Panc1 (cell line): ENCODE measurements at regions not wholly inside any gene's neighbourhood (a gene's known extent, or its start where the extent isn't known, plus 50 kb on each side); places are given as distances from the start of the nearest gene placed in this dataset.

Source experiments
- ATAC-seq: fragments of 200-7000 bp; cut with Tn5 transposase; 2 replicates; pipeline ENCODE4 v1.9.1; 2020; ENCODE audit warnings: mild to moderate bottlenecking, moderate library complexity
- BruUV-seq: library from RNA; stranded (reverse); fragments of 400-500 nt; replicated peaks from 2 replicates; lab custom pipeline; 2021; lab: Mats Ljungman, UMichigan
- CTCF ChIA-PET: fragments of 300-600 bp; sonication (Branson Sonifier 250); formaldehyde crosslinking; loops from one replicate; lab custom pipeline; 2022; ENCODE audit warnings: antibody characterized with exemption; lab: Charles Lee
- POLR2A ChIA-PET: fragments of 300-600 bp; sonication (Branson Sonifier 250); formaldehyde crosslinking; loops from one replicate; lab custom pipeline; 2022; ENCODE audit warnings: antibody characterized with exemption; lab: Charles Lee
- DNase-seq: peaks from one replicate; pipeline ENCODE4 v3.0.0-alpha.2; 2010; ENCODE audit warnings: low read depth, low spot score
- H3K27ac ChIP-seq: 2 replicates; pipeline ENCODE4 v1.5.1; 2011; ENCODE audit warnings: mild to moderate bottlenecking, low read length, inconsistent platforms
- H3K27me3 ChIP-seq: fragments of 200-500 bp; sonication (Bioruptor generic); 2 replicates; pipeline ENCODE4 v1.6.0; 2014; ENCODE audit warnings: low read length, inconsistent platforms; ENCODE audit not compliant: control insufficient read depth, insufficient read depth
- H3K36me3 ChIP-seq: fragments of 200-500 bp; sonication (Bioruptor generic); 2 replicates; pipeline ENCODE4 v1.5.1; 2014; ENCODE audit warnings: inconsistent platforms, mild to moderate bottlenecking, low read length, moderate library complexity; ENCODE audit not compliant: control insufficient read depth, insufficient read depth
- H3K4me1 ChIP-seq: 2 replicates; pipeline ENCODE4 v1.5.1; 2011; ENCODE audit warnings: inconsistent platforms, mild to moderate bottlenecking, low read length, moderate library complexity; ENCODE audit not compliant: control insufficient read depth, insufficient read depth
- H3K4me3 ChIP-seq, 2 experiments: 2 replicates each; pipeline ENCODE4 v1.5.1; 2011 to 2012; ENCODE audit warnings: low read depth in 2 of 2, low read length in 2 of 2, mild to moderate bottlenecking in 2 of 2, inconsistent platforms in 1 of 2, moderate library complexity in 1 of 2
- H3K9me3 ChIP-seq: fragments of 200-500 bp; sonication (Bioruptor generic); 2 replicates; pipeline ENCODE4 v1.5.1; 2014; ENCODE audit warnings: low read depth, mild to moderate bottlenecking, inconsistent platforms, low read length, moderate library complexity; ENCODE audit not compliant: control insufficient read depth, insufficient read depth
- POLR2AphosphoS5 ChIP-seq: IDR thresholded peaks from 2 replicates; pipeline ENCODE4 v1.6.1; 2012; ENCODE audit warnings: mild to moderate bottlenecking, low read depth, low read length, moderate library complexity
- SIN3A ChIP-seq: IDR thresholded peaks from 2 replicates; pipeline ENCODE4 v1.6.1; 2012; ENCODE audit warnings: low read depth, mild to moderate bottlenecking, low read length, moderate library complexity, borderline replicate concordance; ENCODE audit not compliant: insufficient read depth
- TCF7L2 ChIP-seq: IDR thresholded peaks from 2 replicates; pipeline ENCODE4 v1.6.1; 2011; ENCODE audit warnings: mild to moderate bottlenecking, low read depth, low read length, inconsistent platforms
- in situ Hi-C: cut with HindIII; loops from 2 replicates; pipeline ENCODE4 v1.10.0; 2016; ENCODE audit warnings: low sequenced_read_pairs, low pct_unique_long_range_greater_than_20kb
- intact Hi-C: fragments of 100-400 bp; cut with micrococcal nuclease; formaldehyde crosslinking; loops from one replicate; pipeline ENCODE4 v1.10.0; 2022; ENCODE audit not compliant: unreplicated experiment
- TF ChIP-seq, protein P1 (sequence below), 2 experiments: IDR thresholded peaks; 2 replicates each; pipeline ENCODE4 v1.6.1; 2011 to 2012; ENCODE audit warnings: low read depth in 2 of 2, control low read depth in 1 of 2, low read length in 1 of 2, mild to moderate bottlenecking in 1 of 2, moderate library complexity in 1 of 2; ENCODE audit not compliant: insufficient read depth in 1 of 2
- TF ChIP-seq, protein P2 (sequence below): fragments of 450-650 bp; IDR thresholded peaks from 2 replicates; pipeline ENCODE4 v1.5.1; 2017; ENCODE audit warnings: mild to moderate bottlenecking

DNA sequence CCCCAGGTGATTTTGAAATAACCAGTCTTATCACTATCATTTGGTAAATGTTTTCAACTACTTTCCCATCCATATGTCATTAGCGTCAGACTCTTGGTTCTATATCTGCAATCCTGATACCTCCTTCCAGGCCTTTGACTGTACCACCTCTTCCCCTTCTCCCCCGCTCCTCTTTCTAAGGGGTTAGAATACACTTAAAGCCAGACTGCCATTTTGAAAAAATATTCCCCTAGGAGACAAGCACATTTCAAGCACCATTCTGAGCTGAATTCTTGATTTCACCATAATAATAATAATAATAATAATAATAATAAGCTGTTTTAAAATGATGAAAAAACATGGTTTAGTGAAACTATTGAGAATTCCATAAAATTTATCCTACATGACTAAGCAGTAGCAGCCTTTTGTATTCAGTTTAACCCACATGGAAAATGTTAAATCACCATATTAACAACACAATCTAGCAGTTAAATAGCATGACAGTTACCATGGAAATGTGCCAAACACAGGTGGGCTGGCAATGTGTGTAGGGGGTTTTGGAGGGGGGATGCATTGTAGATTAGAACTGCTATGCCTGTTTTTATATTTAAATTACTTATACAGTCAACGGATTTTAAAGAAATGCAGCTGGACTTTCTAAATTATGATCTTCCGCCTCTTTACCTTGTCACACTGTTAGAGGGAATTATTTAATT is 480.2 kb upstream of the DEPDC1 start:
- no peaks in the 10 kb centered on the region for H3K36me3 ChIP-seq
- no peak overlapping the region for H3K4me3 ChIP-seq
- H3K9me3 ChIP-seq: no peaks in the 10 kb centered on the region
- no peak for TF ChIP-seq SIN3A
- TF ChIP-seq, protein P1, sequence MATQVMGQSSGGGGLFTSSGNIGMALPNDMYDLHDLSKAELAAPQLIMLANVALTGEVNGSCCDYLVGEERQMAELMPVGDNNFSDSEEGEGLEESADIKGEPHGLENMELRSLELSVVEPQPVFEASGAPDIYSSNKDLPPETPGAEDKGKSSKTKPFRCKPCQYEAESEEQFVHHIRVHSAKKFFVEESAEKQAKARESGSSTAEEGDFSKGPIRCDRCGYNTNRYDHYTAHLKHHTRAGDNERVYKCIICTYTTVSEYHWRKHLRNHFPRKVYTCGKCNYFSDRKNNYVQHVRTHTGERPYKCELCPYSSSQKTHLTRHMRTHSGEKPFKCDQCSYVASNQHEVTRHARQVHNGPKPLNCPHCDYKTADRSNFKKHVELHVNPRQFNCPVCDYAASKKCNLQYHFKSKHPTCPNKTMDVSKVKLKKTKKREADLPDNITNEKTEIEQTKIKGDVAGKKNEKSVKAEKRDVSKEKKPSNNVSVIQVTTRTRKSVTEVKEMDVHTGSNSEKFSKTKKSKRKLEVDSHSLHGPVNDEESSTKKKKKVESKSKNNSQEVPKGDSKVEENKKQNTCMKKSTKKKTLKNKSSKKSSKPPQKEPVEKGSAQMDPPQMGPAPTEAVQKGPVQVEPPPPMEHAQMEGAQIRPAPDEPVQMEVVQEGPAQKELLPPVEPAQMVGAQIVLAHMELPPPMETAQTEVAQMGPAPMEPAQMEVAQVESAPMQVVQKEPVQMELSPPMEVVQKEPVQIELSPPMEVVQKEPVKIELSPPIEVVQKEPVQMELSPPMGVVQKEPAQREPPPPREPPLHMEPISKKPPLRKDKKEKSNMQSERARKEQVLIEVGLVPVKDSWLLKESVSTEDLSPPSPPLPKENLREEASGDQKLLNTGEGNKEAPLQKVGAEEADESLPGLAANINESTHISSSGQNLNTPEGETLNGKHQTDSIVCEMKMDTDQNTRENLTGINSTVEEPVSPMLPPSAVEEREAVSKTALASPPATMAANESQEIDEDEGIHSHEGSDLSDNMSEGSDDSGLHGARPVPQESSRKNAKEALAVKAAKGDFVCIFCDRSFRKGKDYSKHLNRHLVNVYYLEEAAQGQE (IDR thresholded peaks at IDR 0.05; ENCODE audit: insufficient read depth in 1 of 2, low read depth in 2 of 2, low read length in 1 of 2): no peak
- TF ChIP-seq POLR2AphosphoS5: no peak
- TF ChIP-seq TCF7L2: no peak
- TF ChIP-seq, protein P2, sequence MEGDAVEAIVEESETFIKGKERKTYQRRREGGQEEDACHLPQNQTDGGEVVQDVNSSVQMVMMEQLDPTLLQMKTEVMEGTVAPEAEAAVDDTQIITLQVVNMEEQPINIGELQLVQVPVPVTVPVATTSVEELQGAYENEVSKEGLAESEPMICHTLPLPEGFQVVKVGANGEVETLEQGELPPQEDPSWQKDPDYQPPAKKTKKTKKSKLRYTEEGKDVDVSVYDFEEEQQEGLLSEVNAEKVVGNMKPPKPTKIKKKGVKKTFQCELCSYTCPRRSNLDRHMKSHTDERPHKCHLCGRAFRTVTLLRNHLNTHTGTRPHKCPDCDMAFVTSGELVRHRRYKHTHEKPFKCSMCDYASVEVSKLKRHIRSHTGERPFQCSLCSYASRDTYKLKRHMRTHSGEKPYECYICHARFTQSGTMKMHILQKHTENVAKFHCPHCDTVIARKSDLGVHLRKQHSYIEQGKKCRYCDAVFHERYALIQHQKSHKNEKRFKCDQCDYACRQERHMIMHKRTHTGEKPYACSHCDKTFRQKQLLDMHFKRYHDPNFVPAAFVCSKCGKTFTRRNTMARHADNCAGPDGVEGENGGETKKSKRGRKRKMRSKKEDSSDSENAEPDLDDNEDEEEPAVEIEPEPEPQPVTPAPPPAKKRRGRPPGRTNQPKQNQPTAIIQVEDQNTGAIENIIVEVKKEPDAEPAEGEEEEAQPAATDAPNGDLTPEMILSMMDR: no peak
- H3K27ac ChIP-seq: no peak overlapping the region
- DNase-seq: no peak
- no peak for ATAC-seq
- H3K27me3 ChIP-seq: no peaks in the 10 kb centered on the region
- intact Hi-C loops (no loop called here), in situ Hi-C loops (no loop called here)
- BruUV-seq: no TSS peak
- POLR2A ChIA-PET: no interaction called here
- CTCF ChIA-PET: no interaction called here
- H3K4me1 ChIP-seq: no peaks in the 10 kb centered on the region

DNA sequence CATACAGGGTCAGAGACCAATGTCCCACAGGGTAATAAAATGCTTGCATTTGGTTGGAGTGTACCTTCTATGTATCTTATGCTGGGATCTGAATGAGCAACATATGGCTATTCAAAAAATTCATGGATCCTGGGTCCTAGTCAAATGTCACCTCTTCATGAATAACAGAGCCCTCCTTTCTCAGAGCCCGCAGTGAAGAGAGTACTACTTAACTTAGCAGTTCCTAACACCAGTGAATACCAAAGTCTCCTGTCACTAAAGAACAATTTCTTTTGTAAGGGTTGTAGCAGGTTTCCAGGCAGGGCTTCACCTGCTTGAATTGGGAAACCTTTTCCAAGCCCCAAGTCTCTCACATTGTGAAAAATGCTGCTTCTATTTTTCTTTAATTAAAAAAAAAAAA is 483.0 kb upstream of the DEPDC1 start:
- no peaks in the 10 kb centered on the region for H3K36me3 ChIP-seq
- no TSS peak for BruUV-seq
- no peak overlapping the region for H3K4me3 ChIP-seq
- in situ Hi-C loops: no loop called here
- ChIA-PET CTCF (no interaction called here), POLR2A (no interaction called here)
- no peaks in the 10 kb centered on the region for H3K4me1 ChIP-seq
- H3K27ac ChIP-seq: no peak overlapping the region
- H3K27me3 ChIP-seq: no peaks in the 10 kb centered on the region
- ATAC-seq: no peak
- H3K9me3 ChIP-seq: no peaks in the 10 kb centered on the region
- TF ChIP-seq TCF7L2 (no peak), SIN3A (no peak), POLR2AphosphoS5 (no peak)
- TF ChIP-seq, protein P2: no peak
- TF ChIP-seq, protein P1 (IDR thresholded peaks at IDR 0.05; ENCODE audit: insufficient read depth in 1 of 2, low read depth in 2 of 2, low read length in 1 of 2): no peak
- intact Hi-C loops: no loop called here
- DNase-seq: no peak
